ENCODE measurements at regions not wholly inside any gene's neighbourhood (a gene's known extent, or its start where the extent isn't known, plus 50 kb on each side); places are given as distances from the start of the nearest gene placed in this dataset.
"Not testable (repeated sequence)": the region's sequence is repeated elsewhere in the genome, so short reads cannot be mapped to it uniquely, and the experiment has no call there.

- Histone ChIP-seq H3F3A (ENCODE audit: insufficient read depth, low read length) (no peaks in the 10 kb centered on the region), H3K4me3 (ENCODE audit: low read length) (no peak overlapping the region), H3K4me1 (ENCODE audit: low read length) (no peaks in the 10 kb centered on the region), H2AFZ (ENCODE audit: low read length) (no peak overlapping the region), H3K79me2 (ENCODE audit: low read length) (no peaks in the 10 kb centered on the region), H3K4me2 (ENCODE audit: low read depth, low read length) (no peak overlapping the region), H3K9ac (ENCODE audit: low read length) (no peak overlapping the region), H3K36me3 (replicated peaks; ENCODE audit: insufficient read depth, low read length) (no peaks in the 10 kb centered on the region), H4K20me1 (ENCODE audit: insufficient read depth, low read length) (no peaks in the 10 kb centered on the region), H3K27me3 (replicated peaks; ENCODE audit: insufficient read depth, low read length) (no peaks in the 10 kb centered on the region), H3K9me3 (replicated peaks; ENCODE audit: insufficient read depth, low read length) (no peaks in the 10 kb centered on the region), H3K27ac (ENCODE audit: low read length) (no peak overlapping the region), H3K9me2 (replicated peaks; ENCODE audit: insufficient read depth, low read length) (no peaks in the 10 kb centered on the region)
- no peak for TF ChIP-seq CTCF (IDR thresholded peaks at IDR 0.05; ENCODE audit: low read length)
- TF ChIP-seq EZH2phosphoT487 (IDR thresholded peaks at IDR 0.05; ENCODE audit: low read length): no peak
- no peak for DNase-seq
Observed at GRCh38 chrX:44667771-44668170, 125.1 kb upstream of the FUNDC1 start.

GRCh38 chrX:44657718-44658246 lies 115.1 kb upstream of the FUNDC1 start:
- H3K79me2 ChIP-seq (ENCODE audit: low read length); H3K9ac ChIP-seq (ENCODE audit: low read length); DNase-seq: not testable (repeated sequence)

GRCh38 chrX:44651358-44651757 lies 108.7 kb upstream of the FUNDC1 start:
- TF ChIP-seq CTCF (IDR thresholded peaks at IDR 0.05; ENCODE audit: low read length) (no peak), EZH2 (optimal IDR thresholded peaks at IDR 0.05; ENCODE audit: low read depth, low read length) (no peak), EZH2phosphoT487 (IDR thresholded peaks at IDR 0.05; ENCODE audit: low read length) (no peak)
- DNase-seq: no peak
- Histone ChIP-seq H3K27me3 (replicated peaks; ENCODE audit: insufficient read depth, low read length) (no peaks in the 10 kb centered on the region), H3K79me2 (ENCODE audit: low read length) (no peaks in the 10 kb centered on the region), H3K4me1 (ENCODE audit: low read length) (no peaks in the 10 kb centered on the region), H3F3A (ENCODE audit: insufficient read depth, low read length) (no peaks in the 10 kb centered on the region), H2AFZ (ENCODE audit: low read length) (no peak overlapping the region), H3K9me2 (replicated peaks; ENCODE audit: insufficient read depth, low read length) (no peaks in the 10 kb centered on the region), H3K4me2 (ENCODE audit: low read depth, low read length) (no peak overlapping the region), H3K9ac (ENCODE audit: low read length) (no peak overlapping the region), H3K36me3 (replicated peaks; ENCODE audit: insufficient read depth, low read length) (no peaks in the 10 kb centered on the region), H3K9me3 (replicated peaks; ENCODE audit: insufficient read depth, low read length) (no peaks in the 10 kb centered on the region), H3K4me3 (ENCODE audit: low read length) (no peak overlapping the region), H4K20me1 (ENCODE audit: insufficient read depth, low read length) (no peaks in the 10 kb centered on the region), H3K27ac (ENCODE audit: low read length) (no peak overlapping the region)

More at GRCh38 chrX:44657718-44658246, 115.1 kb upstream of the FUNDC1 start:
- not testable (repeated sequence) for H3K36me3 ChIP-seq (replicated peaks; ENCODE audit: insufficient read depth, low read length); H3K4me1 ChIP-seq (ENCODE audit: low read length); H4K20me1 ChIP-seq (ENCODE audit: insufficient read depth, low read length); H3K4me3 ChIP-seq (ENCODE audit: low read length); H3K9me3 ChIP-seq (replicated peaks; ENCODE audit: insufficient read depth, low read length); H3F3A ChIP-seq (ENCODE audit: insufficient read depth, low read length); H2AFZ ChIP-seq (ENCODE audit: low read length); H3K4me2 ChIP-seq (ENCODE audit: low read depth, low read length); H3K9me2 ChIP-seq (replicated peaks; ENCODE audit: insufficient read depth, low read length); H3K27me3 ChIP-seq (replicated peaks; ENCODE audit: insufficient read depth, low read length); H3K27ac ChIP-seq (ENCODE audit: low read length)

GRCh38 chrX:44643723-44644122 lies 101.1 kb upstream of the FUNDC1 start:
- no peaks in the 10 kb centered on the region for H3K36me3 ChIP-seq (replicated peaks; ENCODE audit: insufficient read depth, low read length)
- H3K27me3 ChIP-seq (replicated peaks; ENCODE audit: insufficient read depth, low read length): no peaks in the 10 kb centered on the region
- no peak overlapping the region for H2AFZ ChIP-seq (ENCODE audit: low read length)
- no peak overlapping the region for H3K27ac ChIP-seq (ENCODE audit: low read length)
- H3F3A ChIP-seq (ENCODE audit: insufficient read depth, low read length): no peaks in the 10 kb centered on the region
- TF ChIP-seq EZH2phosphoT487 (IDR thresholded peaks at IDR 0.05; ENCODE audit: low read length) (no peak), EZH2 (optimal IDR thresholded peaks at IDR 0.05; ENCODE audit: low read depth, low read length) (no peak), CTCF (IDR thresholded peaks at IDR 0.05; ENCODE audit: low read length) (no peak)
- no peaks in the 10 kb centered on the region for H3K9me3 ChIP-seq (replicated peaks; ENCODE audit: insufficient read depth, low read length)
- H3K79me2 ChIP-seq (ENCODE audit: low read length): no peaks in the 10 kb centered on the region
- no peak for DNase-seq
- H3K9me2 ChIP-seq (replicated peaks; ENCODE audit: insufficient read depth, low read length): no peaks in the 10 kb centered on the region
- no peak overlapping the region for H3K4me3 ChIP-seq (ENCODE audit: low read length)
- H3K4me1 ChIP-seq (ENCODE audit: low read length): no peaks in the 10 kb centered on the region
- no peaks in the 10 kb centered on the region for H4K20me1 ChIP-seq (ENCODE audit: insufficient read depth, low read length)
- H3K9ac ChIP-seq (ENCODE audit: low read length): no peak overlapping the region
- no peak overlapping the region for H3K4me2 ChIP-seq (ENCODE audit: low read depth, low read length)
